HL-60 (cell line): ENCODE measurements at regions not wholly inside any gene's neighbourhood (a gene's known extent, or its start where the extent isn't known, plus 50 kb on each side); places are given as distances from the start of the nearest gene placed in this dataset.

ENCODE experiments used
- DNase-seq, 2 experiments: peaks; one replicate each; pipeline ENCODE4 v3.0.0-alpha.2; 2010 to 2020; ENCODE audit warnings: low read depth in 1 of 2, low spot score in 1 of 2
- H3K27ac ChIP-seq: fragments of 250-450 bp; sonication (Bioruptor Pico); replicated peaks from 2 replicates; pipeline ENCODE4 v1.5.1; 2020; ENCODE audit warnings: mild to moderate bottlenecking, moderate library complexity
- H3K27me3 ChIP-seq: fragments of 250-450 bp; sonication (Bioruptor Pico); 2 replicates; pipeline ENCODE4 v1.5.1; 2021; ENCODE audit warnings: mild to moderate bottlenecking, moderate library complexity; ENCODE audit not compliant: insufficient read depth, poor library complexity, severe bottlenecking
- H3K4me3 ChIP-seq: replicated peaks from 2 replicates; pipeline ENCODE4 v1.5.1; 2011; ENCODE audit warnings: mild to moderate bottlenecking, control low read depth, low read length; ENCODE audit not compliant: insufficient read depth
- GABPA ChIP-seq: IDR thresholded peaks from 2 replicates; pipeline ENCODE4 v1.6.1; 2012; ENCODE audit warnings: low read depth
- POLR2AphosphoS5 ChIP-seq: IDR thresholded peaks from 2 replicates; pipeline ENCODE4 v1.6.1; 2012; ENCODE audit warnings: low read depth
- SPI1 ChIP-seq: IDR thresholded peaks from 2 replicates; pipeline ENCODE4 v1.6.1; 2012; ENCODE audit warnings: low read depth, mild to moderate bottlenecking, borderline replicate concordance
- TF ChIP-seq, protein P1 (sequence below): IDR thresholded peaks from one replicate; pipeline ENCODE4 v1.5.1; 2011; ENCODE audit warnings: low read length, control low read depth, inconsistent platforms; ENCODE audit not compliant: insufficient read depth
- TF ChIP-seq, protein P2 (sequence below): IDR thresholded peaks from 2 replicates; pipeline ENCODE4 v1.6.1; 2012; ENCODE audit warnings: low read depth; ENCODE audit not compliant: insufficient replicate concordance

DNA sequence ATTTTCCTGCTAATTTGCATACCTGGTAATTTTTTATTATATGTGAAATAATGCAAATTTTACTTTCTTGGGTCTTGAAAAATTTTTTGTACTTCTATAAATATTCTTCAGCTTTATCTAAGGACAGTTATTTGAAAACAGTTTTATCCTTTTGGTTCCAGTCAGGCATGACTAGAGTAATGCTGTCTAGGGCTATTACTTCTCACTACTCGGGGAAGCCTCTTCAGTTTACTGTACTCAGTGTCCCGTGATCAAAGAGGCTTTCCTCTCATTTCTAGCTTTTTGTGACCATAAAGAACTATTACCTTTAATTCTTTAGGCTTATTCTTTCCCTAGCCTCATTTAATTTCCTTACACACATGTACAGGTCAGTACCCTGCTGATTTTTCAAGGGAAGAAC is 153.8 kb upstream of the HDAC9 start:
- TF ChIP-seq POLR2AphosphoS5 (no peak), GABPA (no peak), SPI1 (no peak)
- TF ChIP-seq, protein P1, sequence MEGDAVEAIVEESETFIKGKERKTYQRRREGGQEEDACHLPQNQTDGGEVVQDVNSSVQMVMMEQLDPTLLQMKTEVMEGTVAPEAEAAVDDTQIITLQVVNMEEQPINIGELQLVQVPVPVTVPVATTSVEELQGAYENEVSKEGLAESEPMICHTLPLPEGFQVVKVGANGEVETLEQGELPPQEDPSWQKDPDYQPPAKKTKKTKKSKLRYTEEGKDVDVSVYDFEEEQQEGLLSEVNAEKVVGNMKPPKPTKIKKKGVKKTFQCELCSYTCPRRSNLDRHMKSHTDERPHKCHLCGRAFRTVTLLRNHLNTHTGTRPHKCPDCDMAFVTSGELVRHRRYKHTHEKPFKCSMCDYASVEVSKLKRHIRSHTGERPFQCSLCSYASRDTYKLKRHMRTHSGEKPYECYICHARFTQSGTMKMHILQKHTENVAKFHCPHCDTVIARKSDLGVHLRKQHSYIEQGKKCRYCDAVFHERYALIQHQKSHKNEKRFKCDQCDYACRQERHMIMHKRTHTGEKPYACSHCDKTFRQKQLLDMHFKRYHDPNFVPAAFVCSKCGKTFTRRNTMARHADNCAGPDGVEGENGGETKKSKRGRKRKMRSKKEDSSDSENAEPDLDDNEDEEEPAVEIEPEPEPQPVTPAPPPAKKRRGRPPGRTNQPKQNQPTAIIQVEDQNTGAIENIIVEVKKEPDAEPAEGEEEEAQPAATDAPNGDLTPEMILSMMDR: no peak
- TF ChIP-seq, protein P2, sequence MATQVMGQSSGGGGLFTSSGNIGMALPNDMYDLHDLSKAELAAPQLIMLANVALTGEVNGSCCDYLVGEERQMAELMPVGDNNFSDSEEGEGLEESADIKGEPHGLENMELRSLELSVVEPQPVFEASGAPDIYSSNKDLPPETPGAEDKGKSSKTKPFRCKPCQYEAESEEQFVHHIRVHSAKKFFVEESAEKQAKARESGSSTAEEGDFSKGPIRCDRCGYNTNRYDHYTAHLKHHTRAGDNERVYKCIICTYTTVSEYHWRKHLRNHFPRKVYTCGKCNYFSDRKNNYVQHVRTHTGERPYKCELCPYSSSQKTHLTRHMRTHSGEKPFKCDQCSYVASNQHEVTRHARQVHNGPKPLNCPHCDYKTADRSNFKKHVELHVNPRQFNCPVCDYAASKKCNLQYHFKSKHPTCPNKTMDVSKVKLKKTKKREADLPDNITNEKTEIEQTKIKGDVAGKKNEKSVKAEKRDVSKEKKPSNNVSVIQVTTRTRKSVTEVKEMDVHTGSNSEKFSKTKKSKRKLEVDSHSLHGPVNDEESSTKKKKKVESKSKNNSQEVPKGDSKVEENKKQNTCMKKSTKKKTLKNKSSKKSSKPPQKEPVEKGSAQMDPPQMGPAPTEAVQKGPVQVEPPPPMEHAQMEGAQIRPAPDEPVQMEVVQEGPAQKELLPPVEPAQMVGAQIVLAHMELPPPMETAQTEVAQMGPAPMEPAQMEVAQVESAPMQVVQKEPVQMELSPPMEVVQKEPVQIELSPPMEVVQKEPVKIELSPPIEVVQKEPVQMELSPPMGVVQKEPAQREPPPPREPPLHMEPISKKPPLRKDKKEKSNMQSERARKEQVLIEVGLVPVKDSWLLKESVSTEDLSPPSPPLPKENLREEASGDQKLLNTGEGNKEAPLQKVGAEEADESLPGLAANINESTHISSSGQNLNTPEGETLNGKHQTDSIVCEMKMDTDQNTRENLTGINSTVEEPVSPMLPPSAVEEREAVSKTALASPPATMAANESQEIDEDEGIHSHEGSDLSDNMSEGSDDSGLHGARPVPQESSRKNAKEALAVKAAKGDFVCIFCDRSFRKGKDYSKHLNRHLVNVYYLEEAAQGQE: no peak
- no peak overlapping the region for H3K4me3 ChIP-seq
- DNase-seq: no peak
- H3K27me3 ChIP-seq: no peaks in the 10 kb centered on the region
- no peak overlapping the region for H3K27ac ChIP-seq

DNA sequence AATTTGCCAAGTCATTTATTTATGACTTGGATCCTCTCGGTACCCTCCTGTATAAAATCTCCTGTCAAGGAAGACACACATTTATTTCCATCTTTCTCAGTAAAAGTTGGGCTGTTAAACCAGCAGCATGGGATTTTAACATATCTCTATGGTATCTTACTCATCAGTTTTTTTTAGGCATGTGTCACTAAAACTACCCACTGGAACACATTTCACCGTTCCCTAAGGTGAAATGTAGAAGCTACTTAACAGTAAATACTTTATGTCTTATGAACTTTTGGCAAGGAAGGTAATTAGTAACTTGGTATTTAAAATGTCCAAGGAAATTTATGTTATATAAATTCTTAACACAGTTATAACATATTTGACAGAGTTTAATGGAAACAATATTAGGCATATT is 152.5 kb upstream of the HDAC9 start:
- DNase-seq: no peak
- H3K4me3 ChIP-seq: no peak overlapping the region
- H3K27me3 ChIP-seq: no peaks in the 10 kb centered on the region
- no peak overlapping the region for H3K27ac ChIP-seq
- no peak for TF ChIP-seq SPI1
- TF ChIP-seq, protein P1: no peak
- TF ChIP-seq POLR2AphosphoS5: no peak
- TF ChIP-seq GABPA: no peak
- TF ChIP-seq, protein P2: no peak

DNA sequence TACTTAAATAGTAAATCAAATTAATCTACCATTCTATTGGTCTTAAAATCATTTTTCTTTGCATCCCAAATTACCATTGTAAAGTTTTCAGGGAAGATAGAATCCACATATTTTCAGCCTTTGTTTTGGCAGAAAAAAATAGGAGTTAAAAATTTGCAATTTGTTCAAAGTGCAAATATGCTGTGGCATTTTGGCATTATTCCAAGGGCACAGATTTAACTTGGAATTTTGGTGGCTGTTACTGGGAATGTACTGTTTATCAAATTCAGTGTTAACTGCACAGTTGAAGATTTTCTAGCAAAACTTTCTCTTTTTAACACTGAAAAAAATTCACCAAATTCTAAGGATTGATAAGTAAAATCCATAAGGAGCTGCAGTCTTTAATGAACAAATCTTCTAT is 151.0 kb upstream of the HDAC9 start:
- DNase-seq: no peak
- no peak overlapping the region for H3K4me3 ChIP-seq
- H3K27ac ChIP-seq: no peak overlapping the region
- no peaks in the 10 kb centered on the region for H3K27me3 ChIP-seq
- TF ChIP-seq POLR2AphosphoS5: no peak
- no peak for TF ChIP-seq SPI1
- no peak for TF ChIP-seq GABPA
- TF ChIP-seq, protein P2: no peak
- TF ChIP-seq, protein P1: no peak
